Duodenal mucosa (tissue), 2 donors: ENCODE measurements at regions not wholly inside any gene's neighbourhood (a gene's known extent, or its start where the extent isn't known, plus 50 kb on each side); places are given as distances from the start of the nearest gene placed in this dataset.
"Not testable (repeated sequence)": the region's sequence is repeated elsewhere in the genome, so short reads cannot be mapped to it uniquely, and the experiment has no call there.

ENCODE experiments used
- H3K27ac ChIP-seq: one replicate; pipeline ENCODE4 v1.7.0; 2013; ENCODE audit warnings: low read depth, low read length
- H3K27me3 ChIP-seq, 2 donors: one replicate each; pipeline ENCODE4 v1.7.0; 2013; ENCODE audit warnings: low read length in 2 of 2, control low read depth in 1 of 2; ENCODE audit not compliant: insufficient read depth in 2 of 2, control insufficient read depth in 1 of 2
- H3K36me3 ChIP-seq, 2 donors: one replicate each; pipeline ENCODE4 v1.7.0; 2013; ENCODE audit warnings: low read length in 2 of 2, control low read depth in 1 of 2; ENCODE audit not compliant: insufficient read depth in 2 of 2, control insufficient read depth in 1 of 2
- H3K4me1 ChIP-seq, 2 donors: one replicate each; pipeline ENCODE4 v1.7.0; 2013; ENCODE audit warnings: low read length in 2 of 2, control low read depth in 1 of 2; ENCODE audit not compliant: insufficient read depth in 2 of 2, control insufficient read depth in 1 of 2
- H3K4me3 ChIP-seq, 2 donors: one replicate each; pipeline ENCODE4 v1.7.0; 2013; ENCODE audit warnings: low read length in 2 of 2, low read depth in 1 of 2
- H3K9ac ChIP-seq, 2 donors: one replicate each; pipeline ENCODE4 v1.7.0; 2013; ENCODE audit warnings: low read length in 2 of 2, low read depth in 1 of 2
- H3K9me3 ChIP-seq, 2 donors: one replicate each; pipeline ENCODE4 v1.7.0; 2013; ENCODE audit warnings: low read length in 2 of 2, control low read depth in 1 of 2; ENCODE audit not compliant: control insufficient read depth in 1 of 2

GRCh38 chr20:28562510-28562898 lies 2695.0 kb upstream of the DEFB115 start:
- no peaks in the 10 kb centered on the region for H3K36me3 ChIP-seq
- H3K9me3 ChIP-seq = peaks cover 29 to 33% of the 10 kb centered on the region in 2 donors
- no peak overlapping the region for H3K4me3 ChIP-seq
- no peaks in the 10 kb centered on the region for H3K4me1 ChIP-seq
- H3K27ac ChIP-seq = no peak overlapping the region
- H3K27me3 ChIP-seq = no peaks in the 10 kb centered on the region
- no peak overlapping the region for H3K9ac ChIP-seq

DNA sequence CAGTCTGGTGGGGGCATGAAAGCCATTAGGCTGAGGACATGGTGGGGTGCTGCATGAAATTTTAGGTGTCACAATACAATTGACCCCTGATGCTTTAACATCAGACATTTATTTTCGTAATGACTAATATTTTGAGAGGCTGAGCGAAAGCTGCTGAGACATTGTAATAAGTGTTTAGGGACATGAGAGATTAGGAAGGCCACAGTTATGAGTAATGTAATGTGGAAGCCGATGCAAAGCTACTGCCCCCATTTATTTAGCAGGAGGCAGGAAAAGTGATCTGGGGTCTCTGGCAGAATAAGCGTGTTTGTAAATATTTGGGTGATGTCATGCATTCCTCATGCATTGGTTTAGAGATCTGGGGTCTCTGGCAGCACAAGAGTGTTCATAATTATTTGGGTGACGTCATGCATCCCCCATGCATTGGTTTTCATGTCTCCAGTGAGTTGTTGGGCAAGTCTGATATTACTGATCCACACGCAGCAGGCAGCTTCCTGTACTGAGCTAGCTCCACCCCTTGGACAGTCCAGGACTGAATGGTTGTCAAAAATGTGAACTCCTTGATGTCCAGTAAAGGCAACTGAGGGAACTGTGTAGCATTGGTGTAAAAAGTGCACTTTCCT lies 2694.5 kb upstream of the DEFB115 start:
- H3K9me3 ChIP-seq = peaks cover 29 to 32% of the 10 kb centered on the region in 2 donors
- not testable (repeated sequence) for H3K36me3 ChIP-seq, H3K4me1 ChIP-seq, H3K4me3 ChIP-seq, H3K27ac ChIP-seq, H3K9ac ChIP-seq, H3K27me3 ChIP-seq

- H3K9ac ChIP-seq, H3K4me3 ChIP-seq, H3K36me3 ChIP-seq, H3K27ac ChIP-seq, H3K4me1 ChIP-seq, H3K27me3 ChIP-seq: not testable (repeated sequence)
- peaks cover 27 to 29% of the 10 kb centered on the region in 2 donors for H3K9me3 ChIP-seq
Observed at GRCh38 chr20:28564024-28564423, 2693.4 kb upstream of the DEFB115 start.

DNA sequence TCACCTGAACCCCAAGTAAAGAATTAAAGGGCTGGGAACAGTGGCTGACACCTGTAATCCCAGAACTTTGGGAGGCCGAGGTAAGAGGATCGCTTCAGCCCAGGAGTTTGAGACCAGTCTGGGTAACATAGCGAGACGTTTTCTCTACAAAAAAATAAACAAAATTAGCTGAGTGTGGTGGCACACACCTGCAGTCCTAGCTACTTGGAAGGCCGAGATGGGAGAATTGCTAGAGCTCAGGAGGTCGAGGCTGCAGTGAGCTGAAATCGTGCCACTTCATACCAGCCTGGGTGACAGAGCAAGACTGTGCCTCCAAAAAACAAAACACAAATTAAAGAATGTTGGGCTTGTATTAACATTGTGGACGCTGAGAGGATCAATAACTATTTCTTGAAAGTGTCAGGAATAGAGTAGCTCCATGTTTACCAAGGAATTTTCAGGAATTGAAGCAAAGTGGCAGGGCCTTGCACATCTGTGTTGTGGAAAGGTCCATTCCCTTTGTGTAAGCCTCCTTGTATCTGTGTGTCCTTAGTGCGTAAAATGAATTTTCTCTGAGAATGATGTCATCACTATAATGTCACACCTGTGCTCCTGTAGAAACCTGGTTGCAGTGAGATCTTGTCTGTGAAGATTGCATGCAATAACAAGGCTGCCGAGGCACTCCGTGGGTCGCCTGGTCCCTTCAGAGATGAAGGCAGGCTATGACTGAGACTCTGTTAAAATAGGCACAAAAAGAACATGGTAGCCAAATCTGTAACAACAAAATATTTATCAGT lies 2692.6 kb upstream of the DEFB115 start:
- not testable (repeated sequence) for H3K4me3 ChIP-seq, H3K36me3 ChIP-seq, H3K9ac ChIP-seq, H3K27me3 ChIP-seq, H3K4me1 ChIP-seq, H3K27ac ChIP-seq
- H3K9me3 ChIP-seq = peaks cover 22 to 25% of the 10 kb centered on the region in 2 donors

- H3K27me3 ChIP-seq, H3K4me1 ChIP-seq, H3K9me3 ChIP-seq, H3K9ac ChIP-seq, H3K27ac ChIP-seq, H3K4me3 ChIP-seq, H3K36me3 ChIP-seq: not testable (repeated sequence)
Observed at GRCh38 chr20:28575991-28576390, 2681.5 kb upstream of the DEFB115 start.

DNA sequence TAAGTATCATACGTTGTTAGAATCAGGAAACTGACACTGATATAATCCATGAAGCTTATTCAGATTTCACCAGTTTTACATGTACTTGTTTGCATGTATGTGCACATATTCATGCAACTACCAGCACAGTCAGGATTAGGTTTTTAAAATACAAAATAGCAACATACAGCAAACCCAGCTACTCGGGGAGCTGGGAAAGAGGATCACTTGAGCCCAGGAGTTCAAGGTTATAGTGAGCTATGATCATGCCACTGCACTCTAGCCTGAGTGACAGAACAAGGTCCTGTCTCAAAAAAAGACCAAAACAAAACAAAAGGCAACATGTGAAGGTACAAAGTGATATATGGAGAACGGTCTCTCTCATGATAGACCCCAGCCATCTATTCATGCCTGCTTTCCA lies 2665.8 kb upstream of the DEFB115 start:
- not testable (repeated sequence) for H3K27me3 ChIP-seq, H3K4me3 ChIP-seq, H3K27ac ChIP-seq

DNA sequence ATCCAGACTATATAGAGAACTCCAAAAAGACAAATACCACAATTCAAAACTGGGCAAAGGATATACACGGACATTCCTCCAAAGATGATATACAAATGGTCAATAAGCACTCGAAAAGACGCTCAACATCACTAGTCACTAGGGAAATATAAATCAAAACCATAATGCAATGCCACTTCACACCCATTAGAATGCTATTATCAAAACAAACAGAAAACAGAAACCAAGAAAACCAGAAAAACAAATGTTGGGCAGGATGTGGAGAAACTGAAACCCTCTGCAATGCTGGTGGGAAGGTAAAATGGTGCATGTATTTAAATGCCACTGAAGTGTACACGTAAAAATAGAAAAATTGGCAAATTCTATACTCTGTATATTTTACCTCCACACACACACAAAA lies 2664.1 kb upstream of the DEFB115 start:
- H3K27me3 ChIP-seq = not testable (repeated sequence)

More for the DNA sequence above, 2665.8 kb upstream of the DEFB115 start:
- not testable (repeated sequence) for H3K9ac ChIP-seq, H3K36me3 ChIP-seq, H3K4me1 ChIP-seq, H3K9me3 ChIP-seq

GRCh38 chr20:28594476-28594875 lies 2663.0 kb upstream of the DEFB115 start:
- not testable (repeated sequence) for H3K27me3 ChIP-seq, H3K36me3 ChIP-seq, H3K4me3 ChIP-seq, H3K27ac ChIP-seq, H3K4me1 ChIP-seq, H3K9ac ChIP-seq, H3K9me3 ChIP-seq

More for the DNA sequence above, 2664.1 kb upstream of the DEFB115 start:
- not testable (repeated sequence) for H3K4me1 ChIP-seq, H3K9me3 ChIP-seq, H3K4me3 ChIP-seq, H3K9ac ChIP-seq, H3K36me3 ChIP-seq, H3K27ac ChIP-seq

DNA sequence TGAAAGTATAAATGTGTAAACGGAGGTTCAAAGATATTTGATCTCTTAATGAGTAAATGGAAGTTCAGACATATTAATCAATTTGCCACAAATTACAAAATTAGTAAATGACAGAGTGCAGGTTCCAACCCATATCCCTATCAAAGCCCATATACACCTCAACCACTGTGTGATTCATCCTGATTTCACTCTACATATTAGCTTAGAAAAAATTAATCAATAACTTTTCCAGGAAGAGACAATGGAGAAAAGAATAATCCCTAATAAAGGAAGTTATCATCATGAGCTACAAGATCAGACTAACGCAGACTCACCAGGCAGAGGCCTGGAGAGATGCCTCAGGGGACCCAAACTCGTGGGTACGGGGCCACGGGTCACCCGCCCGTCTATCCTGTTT lies 2655.5 kb upstream of the DEFB115 start:
- not testable (repeated sequence) for H3K9me3 ChIP-seq
- peak overlapping the region; percentile 66 for H3K27ac ChIP-seq
- peak overlapping the region; percentile 60 to 61 for H3K9ac ChIP-seq

GRCh38 chr20:28602403-28603217 lies 2654.9 kb upstream of the DEFB115 start:
- H3K36me3 ChIP-seq, H3K4me1 ChIP-seq, H3K27me3 ChIP-seq, H3K9me3 ChIP-seq: not testable (repeated sequence)
- H3K27ac ChIP-seq = peak overlapping the region; percentile 66
- H3K9ac ChIP-seq = peak overlapping the region; percentile 60 to 61
- peak overlapping the region; percentile 80 to 88 for H3K4me3 ChIP-seq

More for the DNA sequence above, 2655.5 kb upstream of the DEFB115 start:
- H3K4me3 ChIP-seq = peak overlapping the region; percentile 80 to 88
- not testable (repeated sequence) for H3K27me3 ChIP-seq, H3K36me3 ChIP-seq, H3K4me1 ChIP-seq
